HG02763 (cell line): ENCODE measurements at regions not wholly inside any gene's neighbourhood (a gene's known extent, or its start where the extent isn't known, plus 50 kb on each side); places are given as distances from the start of the nearest gene placed in this dataset.

ENCODE experiments used
- ATAC-seq: cut with Tn5 transposase; IDR thresholded peaks from one replicate; pipeline ENCODE4 v1.9.1; 2021; ENCODE audit warnings: mild to moderate bottlenecking, moderate library complexity; ENCODE audit not compliant: unreplicated experiment

- no peak for ATAC-seq
Observed at GRCh38 chr3:107992976-107993684, 97.7 kb downstream of the CD47 start.

DNA sequence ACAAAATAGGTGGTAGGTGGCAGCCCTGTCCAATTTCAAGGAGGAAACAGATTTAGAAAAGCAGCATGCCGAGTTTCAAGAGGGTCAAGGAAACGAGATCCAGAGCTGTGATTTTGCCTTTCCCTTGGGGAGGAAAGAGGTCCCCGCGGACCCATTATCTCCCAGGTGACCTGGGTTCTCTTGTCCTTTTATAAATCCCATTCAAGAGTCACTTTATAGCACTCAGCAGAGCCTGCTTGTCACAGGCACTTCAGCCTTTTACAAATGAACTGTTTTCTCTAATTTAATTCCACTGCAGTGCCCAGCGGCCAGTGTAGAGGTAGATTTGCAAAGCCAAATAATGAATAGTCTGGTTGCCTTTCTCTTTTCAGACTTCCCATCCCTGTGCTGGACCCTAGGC is 99.9 kb downstream of the CD47 start:
- ATAC-seq = no peak

GRCh38 chr3:107990433-107990832 is 100.4 kb downstream of the CD47 start:
- ATAC-seq = no peak

DNA sequence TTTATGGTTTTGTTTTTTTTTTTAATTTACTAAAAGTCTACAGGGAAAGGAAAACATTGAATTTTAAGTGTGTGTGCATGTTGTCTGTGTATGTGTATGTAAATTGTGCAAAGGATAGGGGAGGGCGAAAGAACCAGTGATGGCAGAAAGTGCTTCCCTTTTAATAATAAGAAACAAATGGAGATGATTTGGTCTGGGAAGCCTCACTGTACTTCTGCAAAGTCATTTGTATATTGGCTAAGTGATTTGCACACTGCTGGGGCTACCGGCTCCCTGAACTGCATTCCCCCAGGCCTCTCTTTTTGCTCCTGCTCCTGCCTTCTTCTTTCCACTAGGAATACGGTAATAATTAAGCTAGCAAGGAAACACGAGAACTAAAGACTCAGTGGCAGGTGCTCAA is 101.2 kb downstream of the CD47 start:
- no peak for ATAC-seq

DNA sequence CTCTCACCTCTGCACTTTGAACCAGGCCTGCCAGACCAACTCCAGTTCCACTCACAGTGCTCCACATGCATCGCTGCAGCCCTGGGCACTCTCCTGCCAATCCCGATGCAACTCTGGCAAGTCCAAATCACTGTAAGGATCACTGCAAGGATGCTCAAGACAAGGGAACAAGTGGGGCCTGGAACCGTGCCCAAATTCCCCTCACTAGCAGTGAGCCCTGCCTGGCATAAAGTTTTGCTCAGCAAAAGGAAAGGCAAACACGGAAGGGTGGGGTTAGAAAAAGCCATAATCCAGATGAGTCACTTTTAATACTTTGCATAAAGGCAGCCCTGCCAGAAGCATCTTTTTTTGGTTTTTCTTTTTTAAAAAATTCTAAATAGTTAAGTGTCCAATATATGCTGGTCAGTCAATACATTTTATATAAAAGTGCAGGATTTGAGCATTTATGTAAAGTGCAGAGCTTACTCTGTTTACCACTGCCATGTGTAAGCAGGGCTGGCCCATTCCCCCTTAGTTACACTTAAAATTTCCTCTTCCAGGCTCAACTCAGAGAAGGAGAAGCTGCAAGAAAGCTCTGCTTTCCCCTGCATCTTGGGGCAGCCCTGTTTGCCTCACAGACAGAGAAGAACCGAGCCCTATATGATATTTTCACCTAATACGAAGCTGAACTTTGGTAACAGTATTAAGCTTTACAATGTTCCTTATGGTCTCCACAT is 102.2 kb downstream of the CD47 start:
- ATAC-seq = no peak

GRCh38 chr3:107987036-107987939 is 103.5 kb downstream of the CD47 start:
- no peak for ATAC-seq

DNA sequence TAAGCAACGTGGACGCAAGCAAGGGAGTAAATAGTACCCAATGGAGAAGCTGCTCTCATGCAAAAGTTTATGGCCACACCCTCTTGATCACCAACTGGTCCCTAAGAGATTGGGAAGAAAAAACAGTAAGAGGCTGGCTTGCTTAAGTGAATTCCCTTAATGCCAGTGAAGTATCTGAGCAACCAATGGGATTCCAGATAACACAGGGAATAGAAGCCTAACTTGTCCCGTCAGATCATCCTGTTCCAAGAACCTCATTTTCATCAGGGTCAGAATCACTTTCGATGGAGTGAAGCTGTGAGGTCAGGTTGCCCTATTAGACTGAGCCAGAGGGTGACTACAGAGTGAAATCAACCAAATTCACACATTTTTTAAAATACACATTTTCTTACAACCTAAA is 104.3 kb downstream of the CD47 start:
- no peak for ATAC-seq

GRCh38 chr3:107985496-107985895 is 105.3 kb downstream of the CD47 start:
- peak; percentile 96 for ATAC-seq

GRCh38 chr3:107983247-107983646 is 107.6 kb downstream of the CD47 start:
- ATAC-seq = no peak

- ATAC-seq = no peak
Observed at GRCh38 chr3:107982165-107982564, 108.7 kb downstream of the CD47 start.

GRCh38 chr3:107981471-107982111 is 109.2 kb downstream of the CD47 start:
- no peak for ATAC-seq

- no peak for ATAC-seq
Observed at GRCh38 chr3:107979538-107979937, 111.3 kb downstream of the CD47 start.

DNA sequence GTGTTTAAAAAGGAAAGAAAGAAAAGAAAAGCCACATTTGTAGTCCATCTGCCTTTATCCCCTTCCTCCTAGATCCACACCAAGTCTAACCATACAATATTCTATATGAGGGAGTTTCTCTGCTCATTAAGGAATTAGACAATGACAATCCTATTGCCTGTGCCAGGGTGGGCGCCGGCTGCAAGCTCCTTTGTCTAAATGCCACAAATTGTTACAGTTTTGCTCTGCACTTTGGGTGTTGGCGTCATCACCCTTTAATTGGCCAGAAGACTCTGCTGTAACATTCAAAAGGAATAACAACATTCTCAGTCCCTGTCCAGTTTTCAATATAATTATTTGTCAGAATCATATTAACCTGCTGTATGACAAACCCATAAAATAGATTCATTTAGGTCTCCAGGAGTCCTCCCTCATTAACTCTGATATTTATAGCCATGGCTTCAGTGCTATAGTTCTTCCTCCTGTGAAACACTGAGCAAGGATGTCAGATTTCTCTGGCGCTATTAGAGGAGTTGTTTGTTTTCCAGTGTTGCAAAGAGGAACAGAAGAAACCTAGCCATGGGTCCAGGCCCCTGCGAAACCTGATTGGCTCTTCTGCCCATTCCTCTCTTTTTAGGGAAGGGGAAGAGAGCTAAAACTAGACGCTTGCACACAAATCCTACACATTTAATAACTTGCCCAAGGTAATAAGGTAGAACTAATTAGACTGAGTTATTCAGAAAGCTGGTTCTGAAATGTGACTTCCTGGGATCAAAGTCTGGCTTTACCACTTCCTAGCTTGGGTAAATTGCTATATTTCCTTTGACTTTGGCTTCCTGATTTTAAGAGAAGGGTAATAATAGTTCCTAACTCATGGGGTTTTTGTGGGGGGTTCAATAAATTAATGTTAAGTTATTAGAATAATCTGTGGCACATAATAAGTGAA is 112.4 kb downstream of the CD47 start:
- no peak for ATAC-seq

GRCh38 chr3:107977221-107978130 is 113.4 kb downstream of the CD47 start:
- ATAC-seq = no peak

DNA sequence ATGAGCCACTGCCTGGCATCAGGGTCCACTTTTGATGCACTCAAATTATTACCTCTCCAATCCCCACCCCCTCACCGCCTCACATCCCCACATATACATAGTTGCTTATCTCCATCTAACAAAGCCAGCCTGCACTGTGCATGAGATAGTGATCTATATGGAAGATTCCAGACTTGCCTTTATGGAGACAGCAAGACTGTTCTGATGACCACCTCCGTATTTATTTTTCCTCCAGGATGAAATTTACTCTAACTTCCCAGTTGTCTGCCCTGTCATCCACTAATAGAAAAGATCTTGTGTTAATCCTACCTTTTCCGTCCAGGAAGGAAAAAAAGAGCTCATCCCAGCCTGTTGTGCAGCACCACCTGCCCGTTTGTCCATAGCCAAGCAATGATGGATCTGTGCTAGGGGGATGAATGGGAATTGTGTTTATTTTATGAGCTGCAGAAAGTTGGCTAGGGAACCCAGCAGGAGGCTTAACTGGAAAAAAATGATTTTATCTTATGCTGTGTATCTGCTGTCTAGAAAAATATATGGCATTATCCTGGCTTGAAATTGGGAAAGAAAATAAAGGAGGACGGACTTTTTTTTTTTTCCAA is 114.5 kb downstream of the CD47 start:
- ATAC-seq = no peak

DNA sequence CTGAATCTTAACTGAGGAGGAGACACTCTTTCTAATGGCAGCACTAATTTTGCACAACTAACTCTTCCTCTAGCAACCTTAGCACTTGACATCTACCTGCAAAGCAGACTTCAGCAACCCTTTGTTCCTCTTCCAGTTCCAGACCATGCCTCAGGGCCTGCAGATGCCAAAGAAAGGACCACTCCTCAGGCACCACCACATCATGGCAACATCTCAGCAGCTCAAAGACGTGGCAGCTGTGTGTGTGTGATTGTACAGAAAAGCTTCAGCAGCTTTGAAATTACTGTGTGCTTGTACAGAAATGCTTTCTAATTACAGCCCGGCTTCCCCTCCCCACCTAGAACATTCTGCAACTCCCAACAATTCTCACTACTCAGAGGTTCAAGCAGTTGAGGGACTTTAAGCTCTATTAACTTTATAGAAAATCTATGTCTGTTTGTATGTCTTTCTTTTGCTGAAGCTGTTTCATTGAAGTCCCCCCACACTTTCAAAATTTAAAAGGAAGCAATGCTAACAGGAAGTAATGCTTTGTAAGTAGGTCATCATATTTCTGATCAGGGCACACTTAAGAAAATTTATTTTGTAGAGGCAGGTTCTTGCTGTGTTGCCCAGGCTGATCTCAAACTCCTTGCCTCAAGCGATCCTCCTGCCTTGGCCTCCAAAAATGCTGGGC is 115.2 kb downstream of the CD47 start:
- no peak for ATAC-seq

- ATAC-seq = no peak
Observed at GRCh38 chr3:107973961-107974360, 116.9 kb downstream of the CD47 start.

- ATAC-seq = no peak
Observed at GRCh38 chr3:107973152-107973551, 117.7 kb downstream of the CD47 start.
